Liver (tissue), 8 donors: ENCODE measurements at regions not wholly inside any gene's neighbourhood (a gene's known extent, or its start where the extent isn't known, plus 50 kb on each side); places are given as distances from the start of the nearest gene placed in this dataset.

Source experiments
- DNase-seq: peaks from one replicate; pipeline ENCODE4 v3.0.0-alpha.2; 2017; ENCODE audit warnings: low spot score
- H3K27ac ChIP-seq, 2 donors: one replicate each; pipeline ENCODE4 v1.7.0; 2013; ENCODE audit warnings: inconsistent platforms in 2 of 2, low read length in 2 of 2, control low read depth in 1 of 2, low read depth in 1 of 2, mild to moderate bottlenecking in 1 of 2
- H3K27me3 ChIP-seq, 4 donors: one replicate each; pipeline versions ENCODE4 v1.6.1 to v1.7.0; 2013; ENCODE audit warnings: low read length in 3 of 4, inconsistent platforms in 1 of 4, mild to moderate bottlenecking in 1 of 4, moderate library complexity in 1 of 4; ENCODE audit not compliant: control insufficient read depth in 4 of 4, insufficient read depth in 4 of 4
- H3K36me3 ChIP-seq, 4 donors: one replicate each; pipeline versions ENCODE4 v1.6.1 to v1.7.0; 2013; ENCODE audit warnings: low read length in 3 of 4, mild to moderate bottlenecking in 3 of 4, low read depth in 1 of 4, moderate library complexity in 1 of 4; ENCODE audit not compliant: control insufficient read depth in 4 of 4, insufficient read depth in 3 of 4
- H3K4me1 ChIP-seq, 4 donors: one replicate each; pipeline versions ENCODE4 v1.6.1 to v1.7.0; 2013; ENCODE audit warnings: low read length in 3 of 4, mild to moderate bottlenecking in 3 of 4, moderate library complexity in 1 of 4; ENCODE audit not compliant: control insufficient read depth in 4 of 4, insufficient read depth in 4 of 4
- H3K4me3 ChIP-seq, 3 donors: one replicate each; pipeline versions ENCODE4 v1.6.1 to v1.7.0; 2013; ENCODE audit warnings: low read length in 3 of 3, control low read depth in 1 of 3, low read depth in 1 of 3, mild to moderate bottlenecking in 1 of 3
- H3K9ac ChIP-seq, 2 donors: one replicate each; pipeline ENCODE4 v1.7.0; 2013; ENCODE audit warnings: low read length in 2 of 2, mild to moderate bottlenecking in 2 of 2, moderate library complexity in 2 of 2, control low read depth in 1 of 2, low read depth in 1 of 2
- H3K9me3 ChIP-seq, 4 donors: one replicate each; pipeline versions ENCODE4 v1.6.1 to v1.7.0; 2013; ENCODE audit warnings: low read length in 3 of 4; ENCODE audit not compliant: control insufficient read depth in 4 of 4
- EGR1 ChIP-seq, 2 donors: IDR thresholded peaks; 2 replicates each; pipeline ENCODE4 v1.6.1; 2016 to 2018; ENCODE audit warnings: antibody characterized with exemption in 2 of 2, low read depth in 2 of 2
- FOXA1 ChIP-seq: IDR thresholded peaks from 2 replicates; pipeline ENCODE4 v1.6.1; 2016; ENCODE audit warnings: antibody characterized with exemption
- FOXA2 ChIP-seq: IDR thresholded peaks from 2 replicates; pipeline ENCODE4 v1.6.1; 2016; ENCODE audit warnings: antibody characterized with exemption
- GABPA ChIP-seq, 2 donors: IDR thresholded peaks in 1 of 2; conservative IDR thresholded peaks in 1 of 2; 2 replicates each; pipeline ENCODE4 v1.6.1; 2016; ENCODE audit warnings: antibody characterized with exemption in 2 of 2, mild to moderate bottlenecking in 1 of 2, moderate library complexity in 1 of 2
- HNF4A ChIP-seq, 2 donors: conservative IDR thresholded peaks; 2 replicates each; pipeline ENCODE4 v1.6.1; 2016; ENCODE audit warnings: antibody characterized with exemption in 2 of 2, mild to moderate bottlenecking in 2 of 2
- HNF4G ChIP-seq: IDR thresholded peaks from 2 replicates; pipeline ENCODE4 v1.6.1; 2016; ENCODE audit warnings: antibody characterized with exemption
- JUND ChIP-seq, 2 donors: IDR thresholded peaks; 2 replicates each; pipeline ENCODE4 v1.6.1; 2016; ENCODE audit warnings: antibody characterized with exemption in 2 of 2
- NR2F2 ChIP-seq: IDR thresholded peaks from 2 replicates; pipeline ENCODE4 v1.6.1; 2016; ENCODE audit warnings: antibody characterized with exemption
- RAD21 ChIP-seq, 2 donors: IDR thresholded peaks; 2 replicates each; pipeline ENCODE4 v1.6.1; 2016; ENCODE audit warnings: antibody characterized with exemption in 2 of 2, mild to moderate bottlenecking in 2 of 2
- TAF1 ChIP-seq: conservative IDR thresholded peaks from 2 replicates; pipeline ENCODE4 v1.6.1; 2016; ENCODE audit warnings: antibody characterized with exemption, mild to moderate bottlenecking
- YY1 ChIP-seq: IDR thresholded peaks from 2 replicates; pipeline ENCODE4 v1.6.1; 2016; ENCODE audit warnings: antibody characterized with exemption, mild to moderate bottlenecking
- WGBS: extraction: QIAGEN DNeasy Blood & Tissue Kit; methylation state at CpG from one replicate; pipeline ENCODE4 v1.1.7; 2013; 5-methylcytosine and 5-hydroxymethylcytosine counted together
- TF ChIP-seq, protein P1 (sequence below): IDR thresholded peaks from 2 replicates; pipeline ENCODE4 v1.6.1; 2016; ENCODE audit warnings: antibody characterized with exemption
- TF ChIP-seq, protein P2 (sequence below): IDR thresholded peaks from 2 replicates; pipeline ENCODE4 v1.6.1; 2016; ENCODE audit warnings: antibody characterized with exemption
- TF ChIP-seq, protein P3 (sequence below): fragments of 150-350 bp; IDR thresholded peaks from 2 replicates; pipeline ENCODE4 v1.5.1; 2017; ENCODE audit warnings: improper control_type of control experiment, low read depth, low read length; ENCODE audit not compliant: missing input control
- TF ChIP-seq, protein P4 (sequence below): IDR thresholded peaks from 2 replicates; pipeline ENCODE4 v1.6.1; 2016; ENCODE audit warnings: antibody characterized with exemption, mild to moderate bottlenecking
- donor health status: healthy.
- donor health status: healthy.
- donor health status: healthy.
- donor health status: healthy.
- donor health status: healthy.

DNA sequence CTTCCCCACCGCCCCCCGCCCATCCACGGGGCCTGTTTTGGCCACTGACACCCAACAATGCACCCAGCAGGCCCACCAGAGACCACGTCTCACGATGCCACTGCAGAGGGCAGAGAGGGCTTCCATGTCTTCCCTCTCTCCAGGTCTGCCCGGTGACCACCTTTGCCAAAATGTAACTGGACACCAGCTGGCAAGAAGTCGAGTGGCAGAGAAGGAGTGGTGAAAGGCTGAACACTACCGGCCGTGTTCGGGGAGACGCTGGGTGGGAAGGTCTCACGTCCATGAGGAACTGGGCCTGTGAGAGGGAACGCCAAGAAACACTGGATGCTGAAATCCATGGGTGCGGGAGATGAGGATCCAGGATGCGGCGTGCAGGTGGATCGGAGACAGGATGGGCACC lies 308.2 kb downstream of the ADGRD1 start:
- Histone ChIP-seq H3K27ac (no peak overlapping the region), H3K9me3 (no peaks in the 10 kb centered on the region), H3K36me3 (no peaks in the 10 kb centered on the region), H3K4me3 (no peak overlapping the region), H3K9ac (no peak overlapping the region), H3K27me3 (peaks cover 0 to 3% (median 0%) of the 10 kb centered on the region in 4 donors), H3K4me1 (no peaks in the 10 kb centered on the region)
- WGBS: 82% methylated on average over 17 of the region's 17 CpGs
- DNase-seq: no peak
- TF ChIP-seq, protein P1, sequence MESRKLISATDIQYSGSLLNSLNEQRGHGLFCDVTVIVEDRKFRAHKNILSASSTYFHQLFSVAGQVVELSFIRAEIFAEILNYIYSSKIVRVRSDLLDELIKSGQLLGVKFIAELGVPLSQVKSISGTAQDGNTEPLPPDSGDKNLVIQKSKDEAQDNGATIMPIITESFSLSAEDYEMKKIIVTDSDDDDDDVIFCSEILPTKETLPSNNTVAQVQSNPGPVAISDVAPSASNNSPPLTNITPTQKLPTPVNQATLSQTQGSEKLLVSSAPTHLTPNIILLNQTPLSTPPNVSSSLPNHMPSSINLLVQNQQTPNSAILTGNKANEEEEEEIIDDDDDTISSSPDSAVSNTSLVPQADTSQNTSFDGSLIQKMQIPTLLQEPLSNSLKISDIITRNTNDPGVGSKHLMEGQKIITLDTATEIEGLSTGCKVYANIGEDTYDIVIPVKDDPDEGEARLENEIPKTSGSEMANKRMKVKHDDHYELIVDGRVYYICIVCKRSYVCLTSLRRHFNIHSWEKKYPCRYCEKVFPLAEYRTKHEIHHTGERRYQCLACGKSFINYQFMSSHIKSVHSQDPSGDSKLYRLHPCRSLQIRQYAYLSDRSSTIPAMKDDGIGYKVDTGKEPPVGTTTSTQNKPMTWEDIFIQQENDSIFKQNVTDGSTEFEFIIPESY: no peak
- no peak for TF ChIP-seq RAD21 (IDR thresholded peaks at IDR 0.05)
- TF ChIP-seq, protein P2, sequence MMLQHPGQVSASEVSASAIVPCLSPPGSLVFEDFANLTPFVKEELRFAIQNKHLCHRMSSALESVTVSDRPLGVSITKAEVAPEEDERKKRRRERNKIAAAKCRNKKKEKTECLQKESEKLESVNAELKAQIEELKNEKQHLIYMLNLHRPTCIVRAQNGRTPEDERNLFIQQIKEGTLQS: no peak
- no peak for TF ChIP-seq NR2F2
- no peak for TF ChIP-seq HNF4G
- TF ChIP-seq FOXA1: no peak
- TF ChIP-seq JUND (IDR thresholded peaks at IDR 0.05): no peak
- no peak for TF ChIP-seq YY1
- TF ChIP-seq TAF1: no peak
- TF ChIP-seq, protein P3, sequence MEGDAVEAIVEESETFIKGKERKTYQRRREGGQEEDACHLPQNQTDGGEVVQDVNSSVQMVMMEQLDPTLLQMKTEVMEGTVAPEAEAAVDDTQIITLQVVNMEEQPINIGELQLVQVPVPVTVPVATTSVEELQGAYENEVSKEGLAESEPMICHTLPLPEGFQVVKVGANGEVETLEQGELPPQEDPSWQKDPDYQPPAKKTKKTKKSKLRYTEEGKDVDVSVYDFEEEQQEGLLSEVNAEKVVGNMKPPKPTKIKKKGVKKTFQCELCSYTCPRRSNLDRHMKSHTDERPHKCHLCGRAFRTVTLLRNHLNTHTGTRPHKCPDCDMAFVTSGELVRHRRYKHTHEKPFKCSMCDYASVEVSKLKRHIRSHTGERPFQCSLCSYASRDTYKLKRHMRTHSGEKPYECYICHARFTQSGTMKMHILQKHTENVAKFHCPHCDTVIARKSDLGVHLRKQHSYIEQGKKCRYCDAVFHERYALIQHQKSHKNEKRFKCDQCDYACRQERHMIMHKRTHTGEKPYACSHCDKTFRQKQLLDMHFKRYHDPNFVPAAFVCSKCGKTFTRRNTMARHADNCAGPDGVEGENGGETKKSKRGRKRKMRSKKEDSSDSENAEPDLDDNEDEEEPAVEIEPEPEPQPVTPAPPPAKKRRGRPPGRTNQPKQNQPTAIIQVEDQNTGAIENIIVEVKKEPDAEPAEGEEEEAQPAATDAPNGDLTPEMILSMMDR: no peak
- no peak for TF ChIP-seq FOXA2
- TF ChIP-seq, protein P4, sequence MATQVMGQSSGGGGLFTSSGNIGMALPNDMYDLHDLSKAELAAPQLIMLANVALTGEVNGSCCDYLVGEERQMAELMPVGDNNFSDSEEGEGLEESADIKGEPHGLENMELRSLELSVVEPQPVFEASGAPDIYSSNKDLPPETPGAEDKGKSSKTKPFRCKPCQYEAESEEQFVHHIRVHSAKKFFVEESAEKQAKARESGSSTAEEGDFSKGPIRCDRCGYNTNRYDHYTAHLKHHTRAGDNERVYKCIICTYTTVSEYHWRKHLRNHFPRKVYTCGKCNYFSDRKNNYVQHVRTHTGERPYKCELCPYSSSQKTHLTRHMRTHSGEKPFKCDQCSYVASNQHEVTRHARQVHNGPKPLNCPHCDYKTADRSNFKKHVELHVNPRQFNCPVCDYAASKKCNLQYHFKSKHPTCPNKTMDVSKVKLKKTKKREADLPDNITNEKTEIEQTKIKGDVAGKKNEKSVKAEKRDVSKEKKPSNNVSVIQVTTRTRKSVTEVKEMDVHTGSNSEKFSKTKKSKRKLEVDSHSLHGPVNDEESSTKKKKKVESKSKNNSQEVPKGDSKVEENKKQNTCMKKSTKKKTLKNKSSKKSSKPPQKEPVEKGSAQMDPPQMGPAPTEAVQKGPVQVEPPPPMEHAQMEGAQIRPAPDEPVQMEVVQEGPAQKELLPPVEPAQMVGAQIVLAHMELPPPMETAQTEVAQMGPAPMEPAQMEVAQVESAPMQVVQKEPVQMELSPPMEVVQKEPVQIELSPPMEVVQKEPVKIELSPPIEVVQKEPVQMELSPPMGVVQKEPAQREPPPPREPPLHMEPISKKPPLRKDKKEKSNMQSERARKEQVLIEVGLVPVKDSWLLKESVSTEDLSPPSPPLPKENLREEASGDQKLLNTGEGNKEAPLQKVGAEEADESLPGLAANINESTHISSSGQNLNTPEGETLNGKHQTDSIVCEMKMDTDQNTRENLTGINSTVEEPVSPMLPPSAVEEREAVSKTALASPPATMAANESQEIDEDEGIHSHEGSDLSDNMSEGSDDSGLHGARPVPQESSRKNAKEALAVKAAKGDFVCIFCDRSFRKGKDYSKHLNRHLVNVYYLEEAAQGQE: no peak
- no peak for TF ChIP-seq GABPA (IDR thresholded peaks at IDR 0.05 in 1 of 2, conservative IDR thresholded peaks at IDR 0.05 in 1 of 2)

DNA sequence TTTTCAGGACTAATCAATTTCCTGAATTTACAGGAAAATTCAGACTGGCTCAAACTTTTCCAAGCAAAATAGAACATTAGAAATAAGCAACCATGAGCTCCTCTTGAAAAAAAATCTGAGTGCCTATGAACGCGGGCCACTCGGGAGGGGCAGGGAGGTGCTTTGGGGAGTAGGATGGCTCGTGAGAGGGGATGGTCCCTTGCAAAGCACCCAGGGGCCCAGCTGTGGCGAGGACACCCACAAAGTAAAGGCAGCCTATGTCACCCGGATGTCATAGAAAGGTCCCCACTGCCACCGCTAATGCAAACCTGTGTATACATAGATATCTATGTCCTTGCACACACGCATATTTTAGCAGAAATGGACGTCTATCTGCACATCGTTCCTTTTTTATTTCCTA lies 309.9 kb downstream of the ADGRD1 start:
- DNase-seq: no peak
- H3K9me3 ChIP-seq: no peaks in the 10 kb centered on the region
- H3K36me3 ChIP-seq: no peaks in the 10 kb centered on the region
- H3K4me1 ChIP-seq: no peaks in the 10 kb centered on the region
- TF ChIP-seq HNF4A (conservative IDR thresholded peaks at IDR 0.05): no peak
- TF ChIP-seq EGR1 (IDR thresholded peaks at IDR 0.05; ENCODE audit: low read depth in 2 of 2): no peak
- no peak for TF ChIP-seq JUND (IDR thresholded peaks at IDR 0.05)
- TF ChIP-seq NR2F2: no peak
- no peak for TF ChIP-seq HNF4G
- no peak overlapping the region for H3K9ac ChIP-seq
- 82% methylated on average over 10 of the region's 10 CpGs for WGBS
- H3K4me3 ChIP-seq: no peak overlapping the region
- H3K27ac ChIP-seq: no peak overlapping the region
- no peaks in the 10 kb centered on the region for H3K27me3 ChIP-seq
